Cardiac muscle cell (in vitro differentiated cells and primary cell): ENCODE measurements at regions not wholly inside any gene's neighbourhood (a gene's known extent, or its start where the extent isn't known, plus 50 kb on each side); places are given as distances from the start of the nearest gene placed in this dataset.

ENCODE experiments used
- DNase-seq, 2 donors: peaks; one replicate each; pipeline versions ENCODE4 v3.0.0 to v3.0.0-alpha.2; 2010 to 2017; ENCODE audit warnings: low read depth in 1 of 2, low spot score in 1 of 2
- H3K27ac ChIP-seq: fragments of 200-600 bp; sonication (generic); 2 replicates; pipeline ENCODE4 v1.5.1; 2016
- H3K27me3 ChIP-seq: fragments of 200-600 bp; sonication (generic); 2 replicates; pipeline ENCODE4 v1.6.0; 2016; ENCODE audit warnings: control low read depth
- H3K36me3 ChIP-seq: fragments of 200-600 bp; sonication (generic); 2 replicates; pipeline ENCODE4 v1.5.1; 2016; ENCODE audit warnings: control low read depth
- H3K4me1 ChIP-seq: fragments of 200-600 bp; sonication (generic); 2 replicates; pipeline ENCODE4 v1.8.1; 2017; ENCODE audit warnings: low read depth, mild to moderate bottlenecking, mixed run types
- H3K4me3 ChIP-seq: fragments of 200-600 bp; sonication (generic); 2 replicates; pipeline ENCODE4 v1.5.1; 2016; ENCODE audit warnings: mild to moderate bottlenecking
- H3K9me3 ChIP-seq: fragments of 200-600 bp; sonication (generic); 2 replicates; pipeline ENCODE4 v1.5.1; 2017; ENCODE audit warnings: low read depth, mild to moderate bottlenecking, control low read depth
- TF ChIP-seq, protein P1 (sequence below): IDR thresholded peaks from 2 replicates; pipeline ENCODE4 v1.5.1; 2012; ENCODE audit warnings: low read depth, mild to moderate bottlenecking, low read length

- no peaks in the 10 kb centered on the region for H3K4me1 ChIP-seq
- TF ChIP-seq, protein P1, sequence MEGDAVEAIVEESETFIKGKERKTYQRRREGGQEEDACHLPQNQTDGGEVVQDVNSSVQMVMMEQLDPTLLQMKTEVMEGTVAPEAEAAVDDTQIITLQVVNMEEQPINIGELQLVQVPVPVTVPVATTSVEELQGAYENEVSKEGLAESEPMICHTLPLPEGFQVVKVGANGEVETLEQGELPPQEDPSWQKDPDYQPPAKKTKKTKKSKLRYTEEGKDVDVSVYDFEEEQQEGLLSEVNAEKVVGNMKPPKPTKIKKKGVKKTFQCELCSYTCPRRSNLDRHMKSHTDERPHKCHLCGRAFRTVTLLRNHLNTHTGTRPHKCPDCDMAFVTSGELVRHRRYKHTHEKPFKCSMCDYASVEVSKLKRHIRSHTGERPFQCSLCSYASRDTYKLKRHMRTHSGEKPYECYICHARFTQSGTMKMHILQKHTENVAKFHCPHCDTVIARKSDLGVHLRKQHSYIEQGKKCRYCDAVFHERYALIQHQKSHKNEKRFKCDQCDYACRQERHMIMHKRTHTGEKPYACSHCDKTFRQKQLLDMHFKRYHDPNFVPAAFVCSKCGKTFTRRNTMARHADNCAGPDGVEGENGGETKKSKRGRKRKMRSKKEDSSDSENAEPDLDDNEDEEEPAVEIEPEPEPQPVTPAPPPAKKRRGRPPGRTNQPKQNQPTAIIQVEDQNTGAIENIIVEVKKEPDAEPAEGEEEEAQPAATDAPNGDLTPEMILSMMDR: no peak
- H3K36me3 ChIP-seq: no peaks in the 10 kb centered on the region
These were observed 303.3 kb upstream of the CCNG1 start for GRCh38 chr5:163134061-163134460.

DNA sequence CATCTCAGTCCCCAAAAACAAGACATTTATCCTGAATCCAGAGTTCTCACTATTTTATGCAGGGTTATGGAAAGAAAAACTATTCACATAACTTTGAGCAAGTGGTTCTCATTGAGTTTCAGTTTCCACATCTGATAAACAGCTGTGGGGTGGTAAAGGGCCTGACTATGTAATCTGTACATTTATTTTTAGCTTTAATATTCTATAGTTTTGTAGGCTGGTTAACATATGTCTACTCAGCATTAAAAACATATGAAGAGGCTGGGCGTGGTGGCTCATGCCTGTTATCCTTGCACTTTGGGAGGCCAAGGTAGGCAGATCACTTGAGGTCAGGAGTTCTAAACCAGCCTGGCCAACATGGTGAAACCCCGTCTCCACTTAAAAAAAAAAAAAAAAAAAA, 301.5 kb upstream of the CCNG1 start:
- Histone ChIP-seq H3K4me1 (no peaks in the 10 kb centered on the region), H3K36me3 (no peaks in the 10 kb centered on the region), H3K4me3 (no peak overlapping the region), H3K27ac (no peak overlapping the region), H3K9me3 (no peaks in the 10 kb centered on the region), H3K27me3 (no peaks in the 10 kb centered on the region)
- TF ChIP-seq, protein P1: no peak
- no peak for DNase-seq

More at GRCh38 chr5:163134061-163134460, 303.3 kb upstream of the CCNG1 start:
- no peak for DNase-seq
- H3K4me3 ChIP-seq: no peak overlapping the region
- H3K27ac ChIP-seq: no peak overlapping the region
- H3K9me3 ChIP-seq: no peaks in the 10 kb centered on the region
- no peaks in the 10 kb centered on the region for H3K27me3 ChIP-seq

DNA sequence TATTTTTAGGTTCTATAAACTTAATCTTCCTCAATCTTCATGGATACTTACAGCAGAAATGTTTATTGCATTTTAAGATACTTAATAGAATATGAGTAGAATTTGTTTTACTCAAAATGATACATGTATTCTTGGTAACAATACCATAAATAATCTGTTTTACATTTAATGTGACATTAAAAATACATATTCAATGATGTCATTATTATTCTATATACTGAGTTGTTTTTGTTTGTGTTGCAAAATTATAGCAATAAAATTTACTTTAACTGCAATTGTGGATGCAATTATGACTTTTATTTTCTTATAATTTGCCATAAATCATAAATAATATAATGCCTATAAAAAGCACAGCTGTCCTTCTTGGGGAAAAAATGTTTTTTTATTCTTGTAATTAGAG, 275.9 kb upstream of the CCNG1 start:
- TF ChIP-seq, protein P1: no peak
- Histone ChIP-seq H3K36me3 (no peaks in the 10 kb centered on the region), H3K27me3 (no peaks in the 10 kb centered on the region), H3K27ac (no peak overlapping the region), H3K4me3 (no peak overlapping the region), H3K4me1 (no peaks in the 10 kb centered on the region), H3K9me3 (no peaks in the 10 kb centered on the region)
- no peak for DNase-seq

- no peaks in the 10 kb centered on the region for H3K36me3 ChIP-seq
- H3K27ac ChIP-seq: no peak overlapping the region
- no peaks in the 10 kb centered on the region for H3K4me1 ChIP-seq
- no peak for DNase-seq
- H3K27me3 ChIP-seq: no peaks in the 10 kb centered on the region
- no peaks in the 10 kb centered on the region for H3K9me3 ChIP-seq
- TF ChIP-seq, protein P1: no peak
- no peak overlapping the region for H3K4me3 ChIP-seq
These were observed 274.8 kb upstream of the CCNG1 start for GRCh38 chr5:163162645-163163044.

- no peaks in the 10 kb centered on the region for H3K36me3 ChIP-seq
These were observed 273.5 kb upstream of the CCNG1 start for GRCh38 chr5:163163858-163164257.

More at GRCh38 chr5:163163858-163164257, 273.5 kb upstream of the CCNG1 start:
- TF ChIP-seq, protein P1: no peak
- H3K4me3 ChIP-seq: no peak overlapping the region
- no peak for DNase-seq
- no peak overlapping the region for H3K27ac ChIP-seq
- no peaks in the 10 kb centered on the region for H3K4me1 ChIP-seq
- H3K27me3 ChIP-seq: no peaks in the 10 kb centered on the region
- H3K9me3 ChIP-seq: no peaks in the 10 kb centered on the region
